HCT116 (cell line): ENCODE measurements at regions not wholly inside any gene's neighbourhood (a gene's known extent, or its start where the extent isn't known, plus 50 kb on each side); places are given as distances from the start of the nearest gene placed in this dataset.

Source experiments
- ATAC-seq: fragments of 200-7000 bp; cut with Tn5 transposase; 2 replicates; pipeline ENCODE4 v1.9.1; 2020; ENCODE audit warnings: mild to moderate bottlenecking, moderate library complexity
- BruUV-seq: library from RNA; stranded (reverse); fragments of 400-500 nt; replicated peaks from 2 replicates; lab custom pipeline; 2021; lab: Mats Ljungman, UMichigan
- CTCF ChIA-PET: fragments of 300-600 bp; sonication (Branson Sonifier 250); formaldehyde crosslinking; loops from one replicate; lab custom pipeline; 2021; ENCODE audit warnings: antibody characterized with exemption; lab: Charles Lee
- POLR2A ChIA-PET: fragments of 300-600, 350-600 bp; sonication (Branson Sonifier 250); formaldehyde crosslinking; loops from one replicate; lab custom pipeline; 2021; ENCODE audit warnings: antibody characterized with exemption; lab: Charles Lee
- RAD21 ChIA-PET, 2 experiments: fragments of 300-600 bp; sonication (Branson Sonifier 250); formaldehyde crosslinking; loops; one replicate each; lab custom pipeline; 2023; ENCODE audit warnings: low total read pairs in 2 of 2; ENCODE audit not compliant: uncharacterized antibody in 2 of 2, unreplicated experiment in 2 of 2, low non-redundant PET in 1 of 2; lab: Charles Lee
- DNase-seq: peaks from one replicate; pipeline ENCODE4 v3.0.0-alpha.2; 2010; ENCODE audit warnings: low read depth, low spot score
- H2AFZ ChIP-seq: fragments of 200-600 bp; shearing (Covaris generic), sonication (generic); 2 replicates; pipeline ENCODE4 v1.6.1; 2017; ENCODE audit warnings: low read depth, mixed run types, mixed read lengths, antibody characterized with exemption, low read length; ENCODE audit not compliant: poor library complexity, severe bottlenecking
- H3K27ac ChIP-seq: 2 replicates; pipeline ENCODE4 v1.5.1; 2012; ENCODE audit warnings: low read depth, low read length
- H3K27me3 ChIP-seq: fragments of 200-600 bp; sonication (generic); 2 replicates; pipeline ENCODE4 v1.6.1; 2016; ENCODE audit warnings: mixed run types, low read length, mixed read lengths; ENCODE audit not compliant: insufficient read depth
- H3K36me3 ChIP-seq, 2 experiments: fragments of 200-500 bp in 1 of 2; fragments of 200-600 bp in 1 of 2; sonication (Bioruptor generic) in 1 of 2; sonication (generic) in 1 of 2; 2 replicates each; pipeline versions ENCODE4 v1.5.1 to v1.6.1; 2014 to 2016; ENCODE audit warnings: low read length in 2 of 2, inconsistent platforms in 1 of 2, mixed read lengths in 1 of 2, mixed run types in 1 of 2; ENCODE audit not compliant: insufficient read depth in 2 of 2, control insufficient read depth in 1 of 2
- H3K4me1 ChIP-seq, 2 experiments: fragments of 200-600 bp in 1 of 2; sonication (generic) in 1 of 2; 2 replicates each; pipeline versions ENCODE4 v1.5.1 to v1.6.1; 2012 to 2017; ENCODE audit warnings: low read length in 2 of 2, inconsistent platforms in 1 of 2, mild to moderate bottlenecking in 1 of 2, mixed read lengths in 1 of 2, mixed run types in 1 of 2, moderate library complexity in 1 of 2; ENCODE audit not compliant: insufficient read depth in 2 of 2, control insufficient read depth in 1 of 2
- H3K4me2 ChIP-seq: fragments of 200-600 bp; sonication (generic); 2 replicates; pipeline ENCODE4 v1.6.1; 2017; ENCODE audit warnings: mixed run types, low read length, mixed read lengths
- H3K4me3 ChIP-seq, 2 experiments: fragments of 200-600 bp in 1 of 2; sonication (generic) in 1 of 2; replicated peaks in 1 of 2; 2 replicates each; pipeline ENCODE4 v1.5.1; 2011 to 2016; ENCODE audit warnings: low read length in 2 of 2, control low read depth in 1 of 2, low read depth in 1 of 2, mild to moderate bottlenecking in 1 of 2, mixed read lengths in 1 of 2, mixed run types in 1 of 2
- H3K79me2 ChIP-seq: fragments of 200-600 bp; sonication (generic); 2 replicates; pipeline ENCODE4 v1.6.1; 2017; ENCODE audit warnings: mild to moderate bottlenecking, mixed run types, low read length, moderate library complexity, mixed read lengths; ENCODE audit not compliant: insufficient read depth
- H3K9ac ChIP-seq: fragments of 200-600 bp; sonication (generic); 2 replicates; pipeline ENCODE4 v1.6.1; 2016; ENCODE audit warnings: low read length, mixed read lengths
- H3K9me2 ChIP-seq: fragments of 200-600 bp; sonication (generic), shearing (Covaris generic); 2 replicates; pipeline ENCODE4 v1.6.1; 2017; ENCODE audit warnings: mixed run types, mild to moderate bottlenecking, moderate library complexity; ENCODE audit not compliant: insufficient read depth
- H3K9me3 ChIP-seq, 2 experiments: fragments of 200-500 bp in 1 of 2; fragments of 200-600 bp in 1 of 2; sonication (Bioruptor generic) in 1 of 2; sonication (generic) in 1 of 2; 2 replicates each; pipeline ENCODE4 v1.6.1; 2014 to 2017; ENCODE audit warnings: low read length in 2 of 2, mixed read lengths in 2 of 2, inconsistent platforms in 1 of 2, low read depth in 1 of 2, mild to moderate bottlenecking in 1 of 2, mixed run types in 1 of 2, moderate library complexity in 1 of 2; ENCODE audit not compliant: control insufficient read depth in 1 of 2, insufficient read depth in 1 of 2
- H4K20me1 ChIP-seq: fragments of 200-600 bp; sonication (generic), shearing (Covaris generic); 2 replicates; pipeline ENCODE4 v1.6.1; 2017; ENCODE audit warnings: mixed run types, mild to moderate bottlenecking, moderate library complexity; ENCODE audit not compliant: insufficient read depth
- EGR1 ChIP-seq: IDR thresholded peaks from 2 replicates; pipeline ENCODE4 v1.6.1; 2012; ENCODE audit warnings: low read depth
- ELF1 ChIP-seq: IDR thresholded peaks from 2 replicates; pipeline ENCODE4 v1.6.1; 2012; ENCODE audit warnings: low read depth, borderline replicate concordance
- EZH2 ChIP-seq: fragments of 200-600 bp; sonication (generic); IDR thresholded peaks from 2 replicates; pipeline ENCODE4 v1.6.1; 2017; ENCODE audit warnings: antibody characterized with exemption, mixed run types
- EZH2phosphoT487 ChIP-seq: fragments of 200-600 bp; IDR thresholded peaks from 2 replicates; pipeline ENCODE4 v1.6.1; 2018; ENCODE audit warnings: antibody characterized with exemption, borderline replicate concordance
- JUND ChIP-seq: IDR thresholded peaks from 2 replicates; pipeline ENCODE4 v1.6.1; 2012
- POLR2A ChIP-seq: IDR thresholded peaks from 2 replicates; pipeline ENCODE4 v1.7.0; 2011; ENCODE audit warnings: borderline replicate concordance; ENCODE audit not compliant: insufficient read depth, insufficient read length; ENCODE audit errors: extremely low read depth
- POLR2AphosphoS5 ChIP-seq: IDR thresholded peaks from 2 replicates; pipeline ENCODE4 v1.6.1; 2011; ENCODE audit warnings: mild to moderate bottlenecking, low read depth, low read length, moderate library complexity
- RAD21 ChIP-seq: IDR thresholded peaks from 2 replicates; pipeline ENCODE4 v1.6.1; 2012; ENCODE audit warnings: low read depth, mild to moderate bottlenecking
- TCF7L2 ChIP-seq: IDR thresholded peaks from 2 replicates; pipeline ENCODE4 v1.7.0; 2011; ENCODE audit warnings: borderline replicate concordance, inconsistent platforms; ENCODE audit not compliant: insufficient read depth, insufficient read length; ENCODE audit errors: extremely low read depth
- YY1 ChIP-seq: IDR thresholded peaks from 2 replicates; pipeline ENCODE4 v1.6.1; 2011; ENCODE audit warnings: low read length, low read depth, moderate library complexity, mild to moderate bottlenecking; ENCODE audit not compliant: insufficient replicate concordance; ENCODE audit errors: extremely low read depth
- ZFX ChIP-seq: fragments of 450-650 bp; IDR thresholded peaks from 2 replicates; pipeline ENCODE4 v1.6.1; 2017
- ZNF274 ChIP-seq: fragments of 200-500 bp; sonication (Bioruptor generic); IDR thresholded peaks from 2 replicates; pipeline ENCODE4 v1.6.1; 2014; ENCODE audit warnings: mild to moderate bottlenecking, low read depth, low read length, inconsistent platforms
- intact Hi-C: fragments of 100-400 bp; cut with micrococcal nuclease; formaldehyde crosslinking; loops from 2 replicates; pipeline ENCODE4 v1.10.0; 2022
- TF ChIP-seq, protein P1 (sequence below), 3 experiments: fragments of 200-600 bp in 1 of 3; sonication (generic) in 1 of 3; IDR thresholded peaks in 2 of 3; conservative IDR thresholded peaks in 1 of 3; 2 replicates each; pipeline ENCODE4 v1.5.1; 2012 to 2017; ENCODE audit warnings: low read depth in 2 of 3, low read length in 2 of 3, antibody characterized with exemption in 1 of 3, borderline replicate concordance in 1 of 3, control low read depth in 1 of 3, mild to moderate bottlenecking in 1 of 3, mixed read lengths in 1 of 3, mixed run types in 1 of 3, moderate library complexity in 1 of 3; ENCODE audit not compliant: insufficient read depth in 1 of 3
- TF ChIP-seq, protein P2 (sequence below): IDR thresholded peaks from 2 replicates; pipeline ENCODE4 v1.6.1; 2012
- TF ChIP-seq, protein P3 (sequence below): IDR thresholded peaks from 2 replicates; pipeline ENCODE4 v1.6.1; 2012

DNA sequence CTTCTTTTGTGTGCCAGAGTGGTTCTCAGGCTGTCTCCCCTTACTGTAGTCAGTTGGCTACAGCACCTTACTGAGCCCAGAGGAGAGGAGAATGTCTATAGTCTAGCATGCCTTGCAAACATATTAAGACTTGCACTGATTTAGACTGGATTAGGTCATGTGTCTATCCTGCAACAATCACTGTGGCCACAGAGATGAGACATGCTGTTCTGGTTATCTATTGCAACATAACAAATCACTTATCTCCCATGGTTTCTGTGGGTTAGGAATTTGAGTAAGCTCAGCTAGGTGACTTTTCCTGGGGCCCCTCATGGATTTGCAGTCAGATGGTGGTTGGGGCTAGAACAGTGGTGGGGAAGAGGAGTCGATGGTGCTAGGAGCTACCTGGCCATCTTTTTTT is 261.3 kb downstream of the SOD2 start:
- Histone ChIP-seq H3K4me1 (no peaks in the 10 kb centered on the region), H2AFZ (no peak overlapping the region), H3K79me2 (no peaks in the 10 kb centered on the region), H3K4me2 (no peak overlapping the region), H4K20me1 (no peaks in the 10 kb centered on the region), H3K9ac (no peak overlapping the region), H3K9me2 (no peaks in the 10 kb centered on the region), H3K27me3 (peaks cover 34% of the 10 kb centered on the region), H3K27ac (no peak overlapping the region), H3K4me3 (no peak overlapping the region), H3K36me3 (no peaks in the 10 kb centered on the region), H3K9me3 (peaks cover 8 to 9% of the 10 kb centered on the region in 2 experiments; a peak in 2 of 4 replicates)
- ChIA-PET POLR2A (no interaction called here), RAD21 (no interaction called here), CTCF (no interaction called here)
- ATAC-seq (no peak), DNase-seq (no peak)
- BruUV-seq, result no TSS peak
- intact Hi-C loops, result no loop called here
- TF ChIP-seq EZH2, result no peak
- TF ChIP-seq ZFX, result no peak
- TF ChIP-seq EGR1, result no peak
- no peak for TF ChIP-seq ZNF274
- no peak for TF ChIP-seq EZH2phosphoT487
- TF ChIP-seq YY1, result no peak

DNA sequence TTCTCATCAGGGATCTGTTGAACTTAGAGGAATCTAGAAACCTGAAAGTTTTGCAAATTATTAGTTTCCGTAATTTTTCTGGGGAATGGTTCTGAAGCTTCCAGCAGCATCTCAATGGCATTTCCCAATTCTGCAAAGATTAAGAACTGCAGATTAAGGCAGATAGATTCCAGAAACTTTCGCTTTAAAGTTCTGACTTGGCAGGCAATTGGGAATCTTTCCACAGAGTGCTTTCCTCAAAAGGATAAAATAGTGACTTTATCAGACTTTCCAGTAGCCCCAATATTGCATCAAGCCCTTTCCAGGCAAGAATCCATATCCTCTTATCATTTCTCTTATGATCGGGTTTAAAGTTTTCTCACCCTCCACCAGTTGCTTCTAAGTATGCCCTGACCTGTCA is 261.1 kb downstream of the FNDC1 start:
- RAD21 ChIA-PET, result no interaction called here
- ATAC-seq (no peak), DNase-seq (no peak)
- no peaks in the 10 kb centered on the region for H4K20me1 ChIP-seq
- no peaks in the 10 kb centered on the region for H3K79me2 ChIP-seq
- TF ChIP-seq, protein P1, sequence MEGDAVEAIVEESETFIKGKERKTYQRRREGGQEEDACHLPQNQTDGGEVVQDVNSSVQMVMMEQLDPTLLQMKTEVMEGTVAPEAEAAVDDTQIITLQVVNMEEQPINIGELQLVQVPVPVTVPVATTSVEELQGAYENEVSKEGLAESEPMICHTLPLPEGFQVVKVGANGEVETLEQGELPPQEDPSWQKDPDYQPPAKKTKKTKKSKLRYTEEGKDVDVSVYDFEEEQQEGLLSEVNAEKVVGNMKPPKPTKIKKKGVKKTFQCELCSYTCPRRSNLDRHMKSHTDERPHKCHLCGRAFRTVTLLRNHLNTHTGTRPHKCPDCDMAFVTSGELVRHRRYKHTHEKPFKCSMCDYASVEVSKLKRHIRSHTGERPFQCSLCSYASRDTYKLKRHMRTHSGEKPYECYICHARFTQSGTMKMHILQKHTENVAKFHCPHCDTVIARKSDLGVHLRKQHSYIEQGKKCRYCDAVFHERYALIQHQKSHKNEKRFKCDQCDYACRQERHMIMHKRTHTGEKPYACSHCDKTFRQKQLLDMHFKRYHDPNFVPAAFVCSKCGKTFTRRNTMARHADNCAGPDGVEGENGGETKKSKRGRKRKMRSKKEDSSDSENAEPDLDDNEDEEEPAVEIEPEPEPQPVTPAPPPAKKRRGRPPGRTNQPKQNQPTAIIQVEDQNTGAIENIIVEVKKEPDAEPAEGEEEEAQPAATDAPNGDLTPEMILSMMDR (IDR thresholded peaks at IDR 0.05 in 2 of 3, conservative IDR thresholded peaks at IDR 0.05 in 1 of 3; ENCODE audit: borderline replicate concordance in 1 of 3, insufficient read depth in 1 of 3, low read depth in 2 of 3, low read length in 2 of 3), result no peak
- no peak for TF ChIP-seq RAD21
- TF ChIP-seq POLR2A, result no peak
- TF ChIP-seq TCF7L2, result no peak
- TF ChIP-seq, protein P2, sequence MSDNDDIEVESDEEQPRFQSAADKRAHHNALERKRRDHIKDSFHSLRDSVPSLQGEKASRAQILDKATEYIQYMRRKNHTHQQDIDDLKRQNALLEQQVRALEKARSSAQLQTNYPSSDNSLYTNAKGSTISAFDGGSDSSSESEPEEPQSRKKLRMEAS, result no peak
- no peak for TF ChIP-seq JUND
- TF ChIP-seq POLR2AphosphoS5, result no peak
- TF ChIP-seq ELF1, result no peak
- TF ChIP-seq ZFX, result no peak
- TF ChIP-seq EZH2, result no peak
- TF ChIP-seq, protein P3, sequence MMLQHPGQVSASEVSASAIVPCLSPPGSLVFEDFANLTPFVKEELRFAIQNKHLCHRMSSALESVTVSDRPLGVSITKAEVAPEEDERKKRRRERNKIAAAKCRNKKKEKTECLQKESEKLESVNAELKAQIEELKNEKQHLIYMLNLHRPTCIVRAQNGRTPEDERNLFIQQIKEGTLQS, result no peak
- TF ChIP-seq ZNF274, result no peak
- H3K27ac ChIP-seq, result no peak overlapping the region
- H3K9ac ChIP-seq, result no peak overlapping the region
- H3K4me2 ChIP-seq, result no peak overlapping the region
- BruUV-seq, result no TSS peak
- H3K9me3 ChIP-seq, result peaks cover 8 to 9% of the 10 kb centered on the region in 2 experiments; a peak in 2 of 4 replicates
- CTCF ChIA-PET, result no interaction called here
- POLR2A ChIA-PET, result no interaction called here
- H3K36me3 ChIP-seq, result no peaks in the 10 kb centered on the region
- no peak overlapping the region for H3K4me3 ChIP-seq
- no peak overlapping the region for H2AFZ ChIP-seq
- H3K9me2 ChIP-seq, result no peaks in the 10 kb centered on the region
- peaks cover 34% of the 10 kb centered on the region for H3K27me3 ChIP-seq
- intact Hi-C loops, result no loop called here
- H3K4me1 ChIP-seq, result no peaks in the 10 kb centered on the region
